OCI-LY3 (cell line): ENCODE measurements at regions not wholly inside any gene's neighbourhood (a gene's known extent, or its start where the extent isn't known, plus 50 kb on each side); places are given as distances from the start of the nearest gene placed in this dataset.

Experiments
- H2AFZ ChIP-seq: fragments of 200-600, 300-600 bp; shearing (Covaris generic); 2 replicates; pipeline ENCODE4 v1.6.0; 2014; ENCODE audit warnings: antibody characterized with exemption, low read depth, low read length
- H3K27ac ChIP-seq: fragments of 200-600, 300-600 bp; sonication (generic); 2 replicates; pipeline ENCODE4 v1.5.1; 2014; ENCODE audit warnings: mild to moderate bottlenecking, low read length, moderate library complexity, mixed read lengths
- H3K27me3 ChIP-seq: fragments of 200-600, 300-600 bp; sonication (generic); 2 replicates; pipeline ENCODE4 v1.6.1; 2014; ENCODE audit warnings: low read depth, low read length, mixed read lengths
- H3K36me3 ChIP-seq: fragments of 200-600, 300-600 bp; sonication (generic); replicated peaks from 2 replicates; pipeline ENCODE3; 2014; ENCODE audit warnings: low read depth, low read length, mixed read lengths
- H3K4me1 ChIP-seq: fragments of 300-600, 200-600 bp; sonication (generic); 2 replicates; pipeline ENCODE4 v1.6.1; 2014; ENCODE audit warnings: low read length, mixed read lengths
- H3K4me2 ChIP-seq: fragments of 200-600, 300-600 bp; sonication (generic); 2 replicates; pipeline ENCODE4 v1.6.1; 2014; ENCODE audit warnings: low read length, mixed read lengths
- H3K4me3 ChIP-seq: fragments of 300-600, 200-600 bp; sonication (generic); 2 replicates; pipeline ENCODE4 v1.5.1; 2014; ENCODE audit warnings: antibody characterized with exemption, mild to moderate bottlenecking, low read length, moderate library complexity
- H3K79me2 ChIP-seq: fragments of 300-600, 200-600 bp; shearing (Covaris generic); 2 replicates; pipeline ENCODE4 v1.6.1; 2014; ENCODE audit warnings: mild to moderate bottlenecking, low read length, mixed read lengths
- H3K9ac ChIP-seq: fragments of 300-600, 200-600 bp; shearing (Covaris generic); 2 replicates; pipeline ENCODE4 v1.6.0; 2014; ENCODE audit warnings: mild to moderate bottlenecking, low read length, moderate library complexity
- H3K9me3 ChIP-seq: fragments of 200-600, 300-600 bp; shearing (Covaris generic); 2 replicates; pipeline ENCODE4 v1.6.1; 2014; ENCODE audit warnings: low read length, mixed read lengths; ENCODE audit not compliant: insufficient read depth
- H4K20me1 ChIP-seq: fragments of 200-600, 300-600 bp; sonication (generic); 2 replicates; pipeline ENCODE4 v1.6.1; 2016; ENCODE audit warnings: low read length, mixed read lengths; ENCODE audit not compliant: insufficient read depth
- EZH2phosphoT487 ChIP-seq: fragments of 200-600 bp; shearing (Covaris generic); IDR thresholded peaks from 2 replicates; pipeline ENCODE4 v1.6.1; 2018; ENCODE audit warnings: antibody characterized with exemption, mixed run types, low read depth
- TF ChIP-seq, protein P1 (sequence below): fragments of 200-600, 300-600 bp; sonication (generic); IDR thresholded peaks from 2 replicates; pipeline ENCODE4 v1.5.1; 2014; ENCODE audit warnings: antibody characterized with exemption, low read length, low read depth

DNA sequence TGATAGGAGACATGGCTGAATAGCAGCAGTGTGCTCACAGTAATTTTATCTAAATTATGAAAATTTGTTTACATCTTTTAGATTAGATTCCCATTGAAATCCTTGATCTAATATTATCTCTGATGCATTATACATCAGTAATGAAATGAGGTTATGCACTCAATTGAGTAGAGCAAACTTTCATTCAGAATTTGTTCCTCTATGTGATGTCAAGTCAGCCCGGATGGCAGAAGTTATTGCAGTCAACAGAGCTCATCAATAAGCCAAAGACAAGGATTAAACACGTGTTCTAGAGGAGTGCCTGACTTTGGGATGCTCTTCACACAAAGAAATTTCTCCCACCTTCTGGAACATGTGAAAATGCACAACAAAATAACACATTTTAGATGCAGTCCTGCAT, 688.8 kb downstream of the TMEM121 start:
- H3K36me3 ChIP-seq, result no peaks in the 10 kb centered on the region

DNA sequence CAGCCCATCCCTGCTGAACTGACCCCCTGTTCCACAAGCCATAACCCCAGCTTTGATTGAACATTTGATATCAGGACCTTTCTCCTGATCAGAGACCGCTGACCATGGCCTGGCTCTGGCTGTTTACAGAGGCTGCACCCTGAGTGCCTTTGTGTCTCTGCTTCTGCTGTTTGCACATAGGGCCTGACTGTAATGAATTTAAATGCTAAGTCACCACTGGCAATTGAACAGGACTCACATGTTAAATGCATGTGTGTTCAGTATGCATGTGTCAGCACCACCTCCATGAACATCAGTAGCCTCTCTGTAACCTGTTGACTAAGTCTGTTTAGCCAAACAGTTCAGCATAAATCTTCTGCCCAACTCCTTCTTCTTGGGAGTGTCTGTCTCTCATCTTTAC, 690.3 kb downstream of the TMEM121 start:
- Histone ChIP-seq H3K9ac (no peak overlapping the region), H3K9me3 (no peaks in the 10 kb centered on the region), H3K4me2 (no peak overlapping the region), H3K27ac (no peak overlapping the region), H3K4me1 (no peaks in the 10 kb centered on the region), H3K27me3 (no peaks in the 10 kb centered on the region; the same call in 1 of the 2 replicates), H4K20me1 (no peaks in the 10 kb centered on the region), H3K36me3 (no peaks in the 10 kb centered on the region), H3K79me2 (no peaks in the 10 kb centered on the region), H2AFZ (no peak overlapping the region), H3K4me3 (no peak overlapping the region)
- no peak for TF ChIP-seq EZH2phosphoT487
- TF ChIP-seq, protein P1, sequence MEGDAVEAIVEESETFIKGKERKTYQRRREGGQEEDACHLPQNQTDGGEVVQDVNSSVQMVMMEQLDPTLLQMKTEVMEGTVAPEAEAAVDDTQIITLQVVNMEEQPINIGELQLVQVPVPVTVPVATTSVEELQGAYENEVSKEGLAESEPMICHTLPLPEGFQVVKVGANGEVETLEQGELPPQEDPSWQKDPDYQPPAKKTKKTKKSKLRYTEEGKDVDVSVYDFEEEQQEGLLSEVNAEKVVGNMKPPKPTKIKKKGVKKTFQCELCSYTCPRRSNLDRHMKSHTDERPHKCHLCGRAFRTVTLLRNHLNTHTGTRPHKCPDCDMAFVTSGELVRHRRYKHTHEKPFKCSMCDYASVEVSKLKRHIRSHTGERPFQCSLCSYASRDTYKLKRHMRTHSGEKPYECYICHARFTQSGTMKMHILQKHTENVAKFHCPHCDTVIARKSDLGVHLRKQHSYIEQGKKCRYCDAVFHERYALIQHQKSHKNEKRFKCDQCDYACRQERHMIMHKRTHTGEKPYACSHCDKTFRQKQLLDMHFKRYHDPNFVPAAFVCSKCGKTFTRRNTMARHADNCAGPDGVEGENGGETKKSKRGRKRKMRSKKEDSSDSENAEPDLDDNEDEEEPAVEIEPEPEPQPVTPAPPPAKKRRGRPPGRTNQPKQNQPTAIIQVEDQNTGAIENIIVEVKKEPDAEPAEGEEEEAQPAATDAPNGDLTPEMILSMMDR, result no peak

More for the DNA sequence above, 688.8 kb downstream of the TMEM121 start:
- no peak overlapping the region for H3K9ac ChIP-seq
- H3K79me2 ChIP-seq, result no peaks in the 10 kb centered on the region
- no peak overlapping the region for H3K27ac ChIP-seq
- TF ChIP-seq, protein P1, result no peak
- no peak for TF ChIP-seq EZH2phosphoT487
- H4K20me1 ChIP-seq, result no peaks in the 10 kb centered on the region
- no peaks in the 10 kb centered on the region for H3K9me3 ChIP-seq
- no peak overlapping the region for H3K4me2 ChIP-seq
- no peaks in the 10 kb centered on the region; the same call in none of the 2 replicates for H3K27me3 ChIP-seq
- no peak overlapping the region for H2AFZ ChIP-seq
- H3K4me1 ChIP-seq, result no peaks in the 10 kb centered on the region
- no peak overlapping the region for H3K4me3 ChIP-seq

DNA sequence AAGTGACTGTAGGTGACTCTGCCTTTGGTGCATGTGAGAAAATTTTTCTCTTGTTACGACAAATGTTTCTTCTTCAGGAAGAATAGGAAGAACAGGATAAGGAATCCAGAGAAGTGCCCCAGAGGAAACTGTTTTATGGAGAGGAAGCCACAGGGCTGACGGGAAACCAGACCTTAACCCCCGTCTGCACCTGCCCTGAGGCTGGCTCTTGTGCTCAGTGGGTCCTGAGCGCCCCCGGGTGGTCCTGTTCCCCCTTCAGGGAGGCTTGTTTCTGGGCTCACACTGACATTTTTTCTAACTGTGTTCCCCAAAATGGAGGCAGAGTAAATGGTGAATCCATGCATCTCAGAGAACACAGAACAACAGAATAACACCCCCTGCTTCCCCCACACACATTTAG, 691.8 kb downstream of the TMEM121 start:
- Histone ChIP-seq H3K9ac (no peak overlapping the region), H3K4me2 (no peak overlapping the region), H3K36me3 (no peaks in the 10 kb centered on the region), H3K4me1 (no peaks in the 10 kb centered on the region), H3K9me3 (no peaks in the 10 kb centered on the region), H3K4me3 (no peak overlapping the region), H4K20me1 (no peaks in the 10 kb centered on the region), H3K27ac (no peak overlapping the region), H2AFZ (no peak overlapping the region), H3K27me3 (no peaks in the 10 kb centered on the region; the same call in 1 of the 2 replicates), H3K79me2 (no peaks in the 10 kb centered on the region)
- TF ChIP-seq EZH2phosphoT487, result no peak
- TF ChIP-seq, protein P1, result no peak

DNA sequence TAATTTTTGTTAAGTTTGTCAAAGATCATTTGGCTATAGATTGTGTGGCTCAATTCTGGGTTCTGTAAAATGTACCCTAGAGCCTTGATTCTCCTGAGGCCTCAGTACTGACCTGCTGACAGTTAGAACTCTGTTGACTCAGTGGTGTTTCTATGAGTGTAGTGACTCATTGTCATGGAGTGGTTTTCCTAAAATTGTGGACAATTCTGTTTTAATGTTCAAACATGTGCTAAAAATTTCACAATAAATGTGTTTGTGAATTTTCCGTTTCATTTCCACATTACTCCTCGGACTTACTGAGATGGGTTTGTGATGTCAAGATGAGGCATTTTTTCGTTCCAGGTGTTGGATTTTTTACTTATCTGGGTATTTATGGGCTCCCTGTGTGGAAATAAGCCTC, 695.9 kb downstream of the TMEM121 start:
- TF ChIP-seq, protein P1, result no peak
- no peak for TF ChIP-seq EZH2phosphoT487

More for the DNA sequence above, 695.9 kb downstream of the TMEM121 start:
- Histone ChIP-seq H3K9ac (no peak overlapping the region), H3K4me2 (no peak overlapping the region), H3K36me3 (no peaks in the 10 kb centered on the region), H2AFZ (no peak overlapping the region), H3K4me3 (no peak overlapping the region), H3K27ac (no peak overlapping the region), H3K4me1 (no peaks in the 10 kb centered on the region), H4K20me1 (no peaks in the 10 kb centered on the region), H3K79me2 (no peaks in the 10 kb centered on the region), H3K27me3 (no peaks in the 10 kb centered on the region; the same call in 1 of the 2 replicates), H3K9me3 (no peaks in the 10 kb centered on the region)
